ENCODE measurements at regions not wholly inside any gene's neighbourhood (a gene's known extent, or its start where the extent isn't known, plus 50 kb on each side); places are given as distances from the start of the nearest gene placed in this dataset.
"Not testable (repeated sequence)": the region's sequence is repeated elsewhere in the genome, so short reads cannot be mapped to it uniquely, and the experiment has no call there.

DNA sequence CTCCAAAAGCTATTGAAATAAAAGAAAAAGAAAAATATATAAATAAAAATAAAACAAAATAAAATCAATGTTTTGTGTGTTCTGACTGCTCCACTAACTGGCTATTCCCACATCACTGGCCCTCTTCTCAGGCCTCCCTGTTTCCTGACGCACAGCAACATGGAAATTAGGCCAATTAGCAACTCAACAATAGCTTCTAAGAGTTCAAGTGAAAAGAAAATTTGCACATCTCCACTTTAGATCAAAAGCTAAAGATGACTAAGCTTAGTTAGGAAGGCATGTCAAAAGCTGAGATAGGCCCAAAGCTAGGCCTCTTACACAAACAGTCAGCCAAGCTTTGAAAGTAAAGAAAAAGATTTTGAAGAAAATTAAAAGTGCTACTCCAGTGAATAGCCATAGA is 200.8 kb downstream of the DUSP6 start:
- DNase-seq, result no peak

DNA sequence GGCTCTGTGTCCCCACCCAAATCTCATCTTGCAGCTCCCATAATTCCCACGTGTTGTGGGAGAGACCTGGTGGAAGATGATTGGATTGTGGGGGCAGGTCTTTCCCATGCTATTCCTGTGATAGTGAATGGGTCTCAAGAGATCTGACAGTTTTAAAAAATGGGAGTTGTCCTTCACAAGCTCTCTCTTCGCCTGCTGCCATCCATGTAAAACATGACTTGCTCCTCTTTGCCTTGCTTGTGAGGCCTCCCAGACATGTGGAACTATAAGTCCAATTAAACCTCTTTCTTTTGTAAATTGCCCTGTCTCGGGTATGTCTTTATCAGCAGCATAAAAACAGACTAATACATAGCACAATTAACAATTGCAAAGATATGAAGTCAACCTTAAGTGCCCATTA is 201.5 kb downstream of the DUSP6 start:
- DNase-seq, result not testable (repeated sequence)

DNA sequence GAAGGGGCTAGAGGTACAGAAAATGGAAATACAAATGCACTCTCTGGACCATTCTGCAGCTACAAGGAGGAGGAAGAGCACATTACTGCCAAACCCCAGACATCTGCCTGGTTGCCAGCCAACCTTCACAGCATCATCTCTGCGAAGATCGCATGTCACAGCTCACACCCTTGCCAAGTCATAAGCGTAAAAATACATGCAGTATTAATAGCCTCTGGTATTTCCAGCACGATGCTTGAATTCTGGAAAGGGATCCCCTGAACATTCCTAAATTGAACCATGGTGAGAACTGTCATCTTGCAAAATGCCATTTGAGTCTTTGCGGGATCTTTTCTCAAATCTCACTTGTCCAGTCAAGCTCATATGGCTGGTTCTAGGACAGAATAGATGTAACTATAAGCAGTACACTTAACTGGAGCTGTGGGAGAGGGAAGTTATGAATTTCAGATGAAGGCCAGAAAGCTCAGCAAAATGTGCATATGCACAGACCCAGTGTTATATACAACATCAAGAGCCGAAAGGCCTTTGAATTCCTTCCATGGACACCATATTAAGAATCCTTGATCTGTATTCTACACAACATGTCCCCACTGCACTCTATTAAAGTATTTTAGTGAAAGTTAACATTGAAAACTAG is 211.6 kb downstream of the DUSP6 start:
- no peak for DNase-seq

DNA sequence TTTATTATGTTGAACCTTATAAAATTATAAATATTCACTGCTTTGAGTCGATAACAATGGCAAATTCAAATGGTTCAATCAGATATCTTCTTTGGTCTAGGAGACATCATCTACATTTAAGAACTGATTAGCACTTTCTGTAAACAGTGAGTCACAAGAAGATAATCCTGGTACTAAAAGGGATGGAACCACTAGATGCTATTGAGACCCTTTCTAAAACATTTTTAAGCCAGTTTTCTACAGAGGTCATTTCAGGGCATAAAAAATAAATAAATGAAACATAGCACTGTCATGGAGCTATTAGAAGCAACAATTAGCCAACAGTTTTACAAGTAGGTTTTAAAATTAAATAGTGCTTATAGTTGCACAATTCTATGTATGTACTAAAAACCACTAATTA is 212.2 kb downstream of the DUSP6 start:
- no peak for DNase-seq

DNA sequence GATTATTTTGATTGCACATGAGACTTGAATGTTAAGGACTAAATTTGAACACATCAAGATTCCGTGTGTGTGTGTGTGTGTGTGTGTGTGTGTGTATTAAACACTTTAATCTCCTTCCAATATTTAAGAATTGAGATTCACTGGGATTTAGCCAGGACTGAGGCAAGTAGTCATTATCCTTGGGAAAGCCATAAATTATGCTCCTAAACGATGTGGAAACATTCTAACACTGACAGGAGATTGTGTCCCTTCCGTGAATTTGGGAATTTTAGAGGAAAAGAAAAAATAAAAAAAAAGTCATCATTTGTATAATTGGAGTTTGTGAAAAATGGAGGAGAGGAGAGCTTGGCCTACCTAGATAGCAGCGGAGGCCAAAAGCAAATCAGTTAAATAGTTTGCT is 212.9 kb downstream of the DUSP6 start:
- DNase-seq, result no peak

DNA sequence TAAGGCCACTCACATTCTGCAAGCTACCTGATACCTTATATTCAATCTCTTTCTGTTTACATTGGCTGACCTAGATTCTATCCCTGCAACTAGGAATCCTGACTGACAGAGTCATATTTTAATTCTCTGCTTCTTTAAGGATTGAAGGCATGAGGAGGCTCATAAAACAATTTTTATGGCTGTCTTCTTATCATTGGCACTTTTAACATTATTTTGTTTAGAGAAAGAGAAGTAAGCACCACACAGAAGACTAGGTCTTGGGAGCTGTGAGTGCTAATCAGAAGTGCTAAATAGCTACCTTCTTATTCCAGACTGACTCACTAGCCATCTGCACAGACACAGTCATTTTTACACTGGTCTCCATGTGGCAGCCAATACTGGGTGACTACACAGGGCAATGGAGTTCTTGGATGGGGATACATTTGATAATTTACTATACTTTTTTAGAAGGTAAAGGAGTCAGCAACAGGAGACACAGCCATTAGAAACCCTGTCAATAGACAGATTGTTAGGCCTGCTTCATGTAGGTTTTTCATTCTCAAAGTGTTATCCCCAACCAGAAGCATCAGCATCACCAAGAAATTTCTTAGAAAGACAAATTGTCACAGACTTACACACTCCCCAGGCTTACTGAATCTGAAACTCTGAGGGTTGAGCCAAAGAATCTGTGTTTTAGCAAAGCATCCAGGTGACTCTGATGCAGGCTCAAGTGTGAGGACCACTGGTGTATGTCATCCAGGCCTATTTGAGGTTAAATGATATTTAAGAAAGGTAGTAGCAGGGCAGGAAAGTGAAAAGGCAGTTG is 214.1 kb downstream of the DUSP6 start:
- no peak for DNase-seq

DNA sequence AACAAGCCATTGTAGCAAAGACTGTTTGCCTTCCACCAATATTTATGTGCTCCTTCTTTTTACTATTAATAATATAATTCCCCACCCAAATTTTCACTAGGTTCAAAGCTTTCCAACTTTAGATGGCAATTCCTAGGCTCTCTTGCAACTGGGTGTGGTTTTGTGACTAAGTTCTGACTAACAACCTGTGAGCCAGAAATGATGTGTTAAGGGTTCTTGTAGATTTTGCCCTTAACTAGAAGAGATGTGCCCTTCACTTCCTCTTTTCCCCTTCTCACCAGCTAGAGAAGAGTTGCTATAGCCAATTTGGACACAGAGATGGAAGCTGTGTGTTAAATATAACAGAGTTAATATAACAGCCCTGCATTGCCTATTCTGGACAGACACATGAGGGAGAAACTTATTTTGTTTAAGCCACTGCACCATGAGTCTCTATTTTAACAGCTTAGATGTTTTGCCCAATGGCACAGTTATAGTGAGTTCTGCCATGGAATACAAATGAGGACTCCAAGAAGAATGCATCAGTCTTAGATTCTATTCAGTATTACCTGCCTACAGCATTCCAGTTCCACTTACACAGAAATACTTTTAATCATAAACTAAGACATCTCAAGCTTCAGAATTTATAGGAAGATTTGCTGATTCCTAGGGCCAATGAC is 216.2 kb downstream of the DUSP6 start:
- peak; percentile 36 for DNase-seq

DNA sequence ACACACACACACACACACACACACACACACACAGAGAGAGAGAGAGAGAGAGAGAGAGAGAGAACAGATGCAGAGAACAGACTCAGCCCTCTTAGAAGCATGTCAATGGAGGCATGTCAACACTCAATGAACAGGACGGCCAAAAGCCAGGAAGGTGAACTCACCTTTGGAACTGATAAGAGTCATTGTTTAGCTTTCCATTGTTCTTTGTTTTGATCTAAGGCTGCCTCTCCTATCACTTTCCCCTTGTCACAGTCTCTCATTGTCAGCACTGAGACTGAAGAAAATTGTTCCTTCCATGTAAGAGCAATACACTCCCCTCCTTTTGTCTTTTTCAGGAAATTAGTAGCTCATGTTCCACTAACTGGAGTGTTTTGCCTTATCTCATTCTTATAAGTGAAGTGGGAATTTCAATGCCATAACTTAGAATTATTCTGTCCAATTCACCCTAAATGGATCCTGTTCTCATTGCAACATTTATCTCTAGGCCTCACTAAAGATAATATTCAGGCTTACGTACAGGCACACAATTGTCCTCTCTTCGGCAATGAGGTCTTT is 218.0 kb downstream of the DUSP6 start:
- DNase-seq, result no peak

DNA sequence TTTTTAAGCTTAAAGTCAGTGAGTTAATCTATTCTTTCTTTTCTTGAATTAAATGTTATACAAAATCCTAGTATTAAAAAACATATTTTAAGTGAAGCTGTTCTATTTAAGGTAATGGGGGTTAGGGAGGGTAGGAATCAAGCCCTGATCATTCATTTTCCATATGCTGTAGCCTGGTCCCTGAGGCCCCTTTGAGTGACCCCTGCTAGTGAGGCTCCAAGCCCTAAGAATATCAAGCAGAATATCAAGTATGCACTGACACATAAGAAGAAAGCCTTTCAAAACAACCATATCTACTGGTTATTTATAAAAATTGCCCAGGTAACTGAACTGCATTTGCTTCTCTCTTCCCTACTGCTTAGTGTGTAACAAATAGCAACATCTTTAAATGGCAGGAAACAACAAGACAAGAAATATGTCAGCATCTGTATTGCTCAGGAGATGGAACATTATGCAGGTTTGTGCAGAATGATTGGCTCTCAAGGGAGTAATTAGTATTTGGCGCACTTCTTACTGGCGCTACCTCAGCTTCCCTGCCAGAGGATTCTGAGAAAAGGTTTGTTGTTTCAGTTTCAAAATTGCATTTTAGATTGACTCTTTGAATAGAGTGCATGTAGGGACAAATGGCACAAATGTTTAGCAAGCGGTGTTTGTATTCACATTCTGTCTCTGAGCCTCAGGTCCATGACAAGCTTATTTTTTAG is 223.0 kb downstream of the DUSP6 start:
- no peak for DNase-seq

DNA sequence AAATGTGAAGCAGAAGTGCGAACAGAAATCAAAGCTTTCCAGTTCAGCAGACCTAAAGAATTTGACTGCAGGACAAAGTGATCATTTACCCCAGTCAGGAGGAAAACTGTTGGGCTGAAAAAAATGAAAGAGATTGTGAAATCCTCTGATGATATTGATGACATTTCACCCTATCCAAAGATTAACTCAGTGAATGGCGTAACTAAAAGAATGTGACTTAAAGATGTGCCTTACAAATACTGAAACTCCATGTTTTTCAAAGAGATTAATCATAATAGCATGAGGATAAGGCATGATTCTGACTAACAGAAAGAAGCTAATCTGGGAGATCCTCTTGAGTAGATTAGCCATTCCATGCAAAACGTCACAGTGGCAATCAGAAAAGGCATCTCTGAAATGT is 225.6 kb downstream of the DUSP6 start:
- no peak for DNase-seq

DNA sequence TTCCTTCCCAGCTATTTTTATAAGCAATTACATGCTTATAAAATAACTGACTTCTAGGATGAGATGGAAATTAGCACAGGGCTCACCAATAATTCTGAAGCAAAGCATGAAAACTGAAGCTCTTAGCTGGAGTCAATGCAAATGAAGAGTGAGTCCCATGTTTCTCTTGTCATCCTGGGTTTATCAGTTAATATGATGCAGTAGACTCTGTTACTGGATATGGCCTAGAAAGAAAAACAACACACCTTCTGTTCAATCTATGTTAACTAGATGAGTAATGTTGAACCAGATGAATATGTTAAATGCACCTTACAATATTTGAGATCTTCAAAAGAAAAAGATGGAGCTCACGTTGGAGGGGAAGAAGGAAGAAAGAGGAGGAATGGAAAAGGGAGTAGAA is 229.4 kb downstream of the DUSP6 start:
- DNase-seq, result no peak

DNA sequence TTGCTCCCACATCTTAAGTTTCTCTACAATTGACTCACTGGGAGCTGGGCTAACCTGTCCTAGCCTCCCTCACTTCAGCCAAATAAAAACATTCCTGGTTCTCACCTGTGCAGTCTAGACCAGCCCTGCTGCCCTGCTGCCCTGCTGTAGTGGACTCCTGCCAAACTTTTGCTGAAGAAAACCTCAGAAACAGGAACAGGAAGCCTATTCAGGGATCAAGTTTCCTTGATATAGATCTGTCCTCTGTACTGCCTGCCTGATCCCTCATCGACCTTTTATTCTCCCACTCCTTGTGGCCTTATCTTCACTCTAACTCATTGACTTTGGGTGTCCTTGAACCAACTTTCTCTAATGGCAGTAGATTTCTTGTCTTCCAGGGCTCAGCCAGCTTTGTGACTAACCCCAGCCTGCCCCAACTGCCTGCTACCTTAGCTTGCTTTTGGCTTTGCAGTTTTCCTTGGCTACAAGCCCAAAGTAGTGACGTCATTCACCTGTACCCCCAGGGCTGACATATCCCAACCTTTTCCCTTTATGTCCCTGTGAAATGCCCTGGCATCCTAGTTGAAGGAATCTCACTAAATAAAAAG is 234.8 kb downstream of the DUSP6 start:
- no peak for DNase-seq

DNA sequence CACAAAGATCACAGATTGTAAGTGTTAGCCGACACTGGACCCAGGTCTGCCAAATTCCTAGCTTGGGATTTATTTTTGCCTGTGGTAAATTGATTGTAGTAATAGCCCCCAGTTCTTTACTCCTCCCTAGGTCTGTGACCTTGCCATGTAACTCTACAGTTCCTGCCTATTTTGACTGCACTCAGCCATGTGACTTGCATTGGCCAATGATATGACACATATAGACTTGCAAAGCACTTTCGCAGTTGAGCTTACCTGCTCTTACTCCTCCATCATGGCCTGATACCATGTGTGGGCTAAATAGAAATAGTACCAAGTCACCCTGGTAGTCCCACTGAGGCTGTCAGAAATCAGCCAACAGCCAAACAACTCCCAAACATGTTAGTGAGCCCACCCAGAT is 240.3 kb downstream of the DUSP6 start:
- no peak for DNase-seq

DNA sequence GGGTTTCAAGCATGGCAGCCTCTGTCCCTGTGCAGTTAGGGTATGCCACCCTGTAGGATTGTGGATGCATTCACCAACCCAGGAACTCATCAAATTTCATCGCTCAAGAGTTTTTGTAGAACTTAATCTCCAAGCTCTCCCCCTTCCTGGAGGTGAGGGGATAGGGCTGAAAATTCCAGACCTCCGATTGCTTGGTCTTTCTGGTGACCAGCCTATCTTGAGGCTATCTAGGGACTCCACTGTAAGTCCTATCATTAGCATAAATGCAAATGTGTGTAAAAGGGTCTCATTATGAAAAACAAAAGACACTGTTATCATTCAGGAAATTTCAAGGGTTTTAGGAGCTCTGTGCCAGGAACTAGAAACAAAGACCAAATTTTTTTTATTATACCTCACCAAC is 244.0 kb downstream of the DUSP6 start:
- DNase-seq, result no peak

DNA sequence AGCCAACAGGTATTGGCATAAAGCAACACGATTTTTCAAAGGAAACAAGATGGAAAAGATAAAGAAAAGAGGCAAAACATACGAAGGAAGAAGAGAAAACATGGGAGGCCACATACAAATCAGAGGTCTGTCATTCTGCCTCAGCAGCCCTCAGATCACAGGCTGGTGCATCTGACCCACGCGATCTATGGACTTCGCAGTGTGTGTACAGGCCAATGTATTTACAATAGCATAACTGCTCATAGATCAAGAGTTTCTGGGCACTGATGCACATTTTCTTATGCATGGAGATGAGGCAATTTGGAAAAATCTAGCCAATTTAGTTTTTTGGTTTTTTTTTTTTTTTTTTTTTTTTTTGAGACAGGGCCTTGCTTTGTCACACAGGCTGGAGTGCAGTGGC is 245.4 kb downstream of the DUSP6 start:
- DNase-seq, result no peak

DNA sequence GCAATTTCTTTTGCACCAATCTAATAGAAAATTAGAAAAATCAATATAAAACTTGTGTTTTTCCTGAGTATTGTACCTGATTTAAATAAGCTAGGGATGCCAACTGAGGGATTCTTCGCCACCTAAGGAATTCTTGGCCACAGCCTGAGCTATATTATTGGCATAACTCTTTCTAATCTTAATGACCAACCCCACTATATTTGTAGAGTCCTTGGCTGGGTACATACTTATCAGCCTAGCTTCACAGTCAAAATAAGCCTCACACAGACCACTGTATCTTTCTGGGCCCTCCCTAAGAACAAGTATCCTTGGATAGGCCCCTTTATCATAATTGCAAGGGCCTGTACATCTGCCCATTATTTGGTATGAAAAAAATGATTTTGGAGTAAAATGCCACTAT is 247.1 kb downstream of the DUSP6 start:
- no peak for DNase-seq

DNA sequence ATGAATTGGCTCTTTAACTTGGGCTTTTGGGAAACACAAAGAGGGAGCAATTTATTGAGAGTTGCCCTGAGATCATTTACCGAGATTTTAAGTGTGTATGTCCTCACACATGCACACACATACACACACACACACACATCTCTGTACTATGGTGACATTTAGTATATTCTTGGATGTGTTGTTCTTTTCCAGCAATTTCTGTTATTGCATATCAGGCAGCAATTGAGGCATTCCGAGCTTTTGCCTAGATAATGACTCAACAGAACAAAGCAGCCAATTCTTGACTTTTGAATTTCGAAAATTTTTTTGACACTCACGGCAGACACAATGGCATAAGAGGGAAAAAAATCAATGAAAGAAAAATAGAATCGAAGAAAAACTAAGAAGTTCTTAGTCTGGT is 248.5 kb downstream of the DUSP6 start:
- no peak for DNase-seq

DNA sequence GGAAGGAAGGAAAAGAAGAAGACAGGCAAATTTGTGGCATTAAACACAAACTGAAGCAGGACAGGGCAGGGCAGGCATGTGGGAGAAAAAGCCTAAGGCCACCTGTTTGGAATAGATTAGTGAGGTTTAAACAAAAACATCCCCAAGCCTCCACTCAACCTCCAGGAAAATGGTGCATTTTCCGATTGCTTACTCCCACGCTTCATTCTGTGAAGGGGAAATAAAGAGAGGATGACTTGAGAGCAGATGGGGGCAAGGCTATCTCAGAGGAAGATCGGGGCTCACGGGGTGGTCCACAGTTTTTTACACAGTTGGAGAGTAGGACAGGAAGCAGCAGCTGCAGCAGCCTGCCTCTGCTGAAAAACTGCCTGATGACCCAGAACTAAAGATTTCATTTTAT is 250.9 kb downstream of the DUSP6 start:
- DNase-seq, result no peak

DNA sequence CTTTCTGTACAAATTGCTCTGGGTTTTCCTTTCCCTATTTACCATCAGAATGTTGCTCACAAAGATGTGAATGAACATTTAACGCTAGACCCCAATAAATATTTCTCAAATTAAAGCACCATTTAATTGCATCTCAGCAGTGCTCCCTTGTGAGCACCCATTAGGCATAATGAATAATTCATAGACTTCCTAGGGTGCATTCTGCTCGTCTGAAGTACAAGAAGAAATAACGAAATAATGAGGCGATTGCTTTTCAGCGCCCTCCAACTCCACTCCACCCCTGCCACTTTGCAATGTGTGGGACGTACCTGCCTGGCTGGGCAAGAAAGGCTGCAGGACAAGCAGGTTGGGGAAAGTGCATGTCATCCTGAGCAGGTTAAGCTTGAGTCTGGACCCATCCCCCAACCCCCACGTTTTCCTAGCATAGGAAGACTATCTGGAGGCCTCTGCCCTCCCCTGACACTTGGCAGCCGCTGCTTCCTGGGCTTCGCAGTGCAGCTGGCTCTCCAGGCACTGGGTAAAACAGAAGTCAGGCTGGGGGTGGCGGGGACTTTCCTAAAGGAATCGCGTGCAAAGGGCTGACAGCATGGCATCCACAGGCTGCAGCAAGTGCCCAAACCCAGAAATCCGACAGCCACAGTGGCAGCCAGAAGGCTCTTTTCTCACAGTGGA is 253.7 kb downstream of the DUSP6 start:
- DNase-seq, result no peak

DNA sequence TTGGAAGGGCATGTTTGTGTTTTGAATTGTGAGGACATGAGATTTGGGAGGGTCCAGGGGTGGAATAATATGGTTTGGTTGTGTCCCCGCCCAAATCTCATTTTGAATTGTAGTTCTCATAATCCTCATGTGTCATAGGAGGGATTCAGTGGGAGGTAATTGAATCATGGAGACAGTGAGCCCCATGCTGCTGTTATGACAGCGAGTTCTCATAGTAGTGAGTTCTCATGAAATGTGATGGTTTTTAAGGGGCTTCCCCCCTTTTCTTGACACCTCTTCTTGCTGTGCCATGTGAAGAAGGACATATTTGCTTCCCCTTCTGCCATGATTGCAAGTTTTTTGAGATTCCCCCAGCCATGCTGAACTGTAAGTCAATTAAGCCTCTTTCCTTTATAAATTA is 260.0 kb downstream of the DUSP6 start:
- no peak for DNase-seq

DNA sequence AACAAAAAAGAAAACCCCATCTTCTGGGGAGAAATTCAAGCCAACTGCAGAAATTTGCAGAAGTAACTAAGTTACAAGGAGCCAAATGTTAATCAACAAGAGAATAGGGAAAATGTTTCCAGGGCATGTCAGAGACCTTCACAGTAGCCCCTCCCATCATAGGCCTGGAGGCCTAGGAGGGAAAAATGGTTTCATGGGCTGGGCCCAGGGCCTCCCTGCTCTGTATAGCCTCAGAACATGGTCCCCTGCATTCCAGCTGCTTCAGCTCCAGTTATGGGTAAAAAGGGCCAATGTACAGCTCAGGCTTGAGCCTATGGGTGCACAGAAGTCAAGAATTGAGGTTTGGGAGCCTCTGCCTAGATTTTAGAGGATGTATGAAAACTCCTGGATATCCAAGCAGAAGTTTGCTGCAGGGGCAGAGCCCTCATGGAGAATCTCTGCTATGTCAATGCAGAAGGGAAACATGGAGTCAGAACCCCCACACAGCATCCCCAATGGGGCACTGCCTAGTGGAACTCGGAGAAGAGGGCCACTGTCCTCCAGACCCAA is 260.9 kb downstream of the DUSP6 start:
- DNase-seq, result no peak

DNA sequence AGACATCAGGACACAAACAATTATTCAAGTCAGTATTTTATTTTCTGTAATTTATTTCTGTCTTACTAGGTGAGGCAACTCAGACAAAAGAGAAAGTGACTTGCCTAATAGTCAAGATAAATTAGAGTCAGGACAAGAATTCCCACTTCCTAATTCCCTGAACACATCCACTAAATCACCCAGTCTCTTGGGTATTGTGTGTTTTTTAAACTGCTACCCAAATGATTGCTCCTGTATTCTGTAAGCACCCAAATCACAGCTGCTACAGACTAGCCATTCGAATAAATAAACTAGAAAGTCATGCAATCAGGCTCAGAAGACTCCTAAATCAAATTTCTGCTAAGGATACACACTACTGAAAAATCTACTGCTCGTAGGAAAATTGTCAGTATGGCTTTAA is 263.0 kb downstream of the DUSP6 start:
- no peak for DNase-seq
